ENCODE measurements at regions not wholly inside any gene's neighbourhood (a gene's known extent, or its start where the extent isn't known, plus 50 kb on each side); places are given as distances from the start of the nearest gene placed in this dataset.

- no peaks in the 10 kb centered on the region; a peak in 1 of 4 replicates for H3K4me1 ChIP-seq (ENCODE audit: control insufficient read depth in 1 of 2, insufficient read depth in 2 of 2, low read depth in 1 of 2, low read length in 1 of 2)
- no peaks in the 10 kb centered on the region for H3K9me3 ChIP-seq
- WGBS (ENCODE audit: low lambda C conversion rate), result 28% methylated on average over 11 of the region's 11 CpGs
- H3K36me3 ChIP-seq (replicated peaks in 1 of 2; ENCODE audit: control insufficient read depth in 1 of 2, insufficient read depth in 2 of 2, low read length in 1 of 2), result no peaks in the 10 kb centered on the region
- H2AFZ ChIP-seq (ENCODE audit: low read depth), result no peak overlapping the region
- H3K4me3 ChIP-seq (ENCODE audit: low read depth in 2 of 2, low read length in 1 of 2), result no peak overlapping the region
- TF ChIP-seq MXI1 (IDR thresholded peaks at IDR 0.05; ENCODE audit: low read depth, low read length) (no peak), FOXJ3 (CRISPR knock-in tag; IDR thresholded peaks at IDR 0.05) (no peak), RCOR1 (IDR thresholded peaks at IDR 0.05; ENCODE audit: low read length) (no peak), POLR2AphosphoS5 (IDR thresholded peaks at IDR 0.05; ENCODE audit: low read depth, low read length) (no peak), YY1 (IDR thresholded peaks at IDR 0.05; ENCODE audit: low read depth) (no peak), FOSL2 (IDR thresholded peaks at IDR 0.05; ENCODE audit: borderline replicate concordance, low read depth) (no peak), NFIC (IDR thresholded peaks at IDR 0.05; ENCODE audit: borderline replicate concordance) (no peak), FOXM1 (IDR thresholded peaks at IDR 0.05; ENCODE audit: low read depth) (no peak), RAD21 (IDR thresholded peaks at IDR 0.05; ENCODE audit: low read length) (no peak), TCF12 (IDR thresholded peaks at IDR 0.05) (no peak), EZH2phosphoT487 (IDR thresholded peaks at IDR 0.05; ENCODE audit: borderline replicate concordance, low read depth) (no peak), SMC3 (IDR thresholded peaks at IDR 0.05; ENCODE audit: low read depth, low read length) (no peak), USF2 (IDR thresholded peaks at IDR 0.05; ENCODE audit: borderline replicate concordance, low read depth, low read length) (no peak), TEAD4 (IDR thresholded peaks at IDR 0.05; ENCODE audit: borderline replicate concordance, insufficient read depth) (no peak), USF1 (IDR thresholded peaks at IDR 0.05; ENCODE audit: borderline replicate concordance, low read depth) (no peak), SIN3A (IDR thresholded peaks at IDR 0.05; ENCODE audit: borderline replicate concordance, low read depth, low read length) (no peak)
- ChIA-PET CTCF (interaction anchor here (1.1 kb wide), 1 partner anchor 54 kb away, joined by 3 read pairs; no protein-coding TSS in a partner anchor), POLR2A (no interaction called here)
- no peak overlapping the region for H3K27ac ChIP-seq (ENCODE audit: low read depth in 2 of 2, low read length in 1 of 2)
- H3K9me2 ChIP-seq, result no peaks in the 10 kb centered on the region
- no peaks in the 10 kb centered on the region for H4K20me1 ChIP-seq (ENCODE audit: insufficient read depth)
- no peaks in the 10 kb centered on the region for H3K79me2 ChIP-seq (ENCODE audit: insufficient read depth)
- no peak overlapping the region for H3K9ac ChIP-seq
- no peaks in the 10 kb centered on the region; the same call in 1 of the 2 replicates for H3K27me3 ChIP-seq (ENCODE audit: insufficient read depth)
- DNase-seq, result no peak
- H3K4me2 ChIP-seq, result no peak overlapping the region
- no peaks in the 10 kb centered on the region for H3F3A ChIP-seq (replicated peaks; ENCODE audit: insufficient read depth)
Measured at GRCh38 chr6:44529146-44529905, 141.8 kb downstream of the CDC5L start.

Measured in SK-N-SH (cell line).